ENCODE measurements at regions not wholly inside any gene's neighbourhood (a gene's known extent, or its start where the extent isn't known, plus 50 kb on each side); places are given as distances from the start of the nearest gene placed in this dataset.
A peak's percentile ranks its signal among the peaks of the same experiment; 100 is the strongest.
"Not testable (repeated sequence)": the region's sequence is repeated elsewhere in the genome, so short reads cannot be mapped to it uniquely, and the experiment has no call there.

DNA sequence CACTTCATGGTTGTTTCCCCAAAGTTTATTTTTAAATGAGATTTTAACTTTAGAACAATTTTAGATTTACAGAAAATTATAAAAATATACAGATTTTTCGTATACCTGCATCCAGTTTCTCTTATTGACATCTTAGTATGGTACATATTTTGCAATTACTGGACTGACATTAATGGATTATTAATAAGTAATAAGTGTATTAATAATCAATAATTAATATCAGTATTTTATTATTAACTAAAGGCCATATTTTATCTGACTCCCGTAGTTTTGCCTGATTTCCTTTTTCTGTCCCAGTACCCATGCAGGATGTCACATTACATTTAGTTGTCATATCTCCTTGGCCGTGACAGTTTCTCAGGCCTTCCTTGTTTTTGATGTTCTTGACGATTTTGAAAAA is 307.0 kb downstream of the C6orf118 start:
- DNase-seq, result no peak

DNA sequence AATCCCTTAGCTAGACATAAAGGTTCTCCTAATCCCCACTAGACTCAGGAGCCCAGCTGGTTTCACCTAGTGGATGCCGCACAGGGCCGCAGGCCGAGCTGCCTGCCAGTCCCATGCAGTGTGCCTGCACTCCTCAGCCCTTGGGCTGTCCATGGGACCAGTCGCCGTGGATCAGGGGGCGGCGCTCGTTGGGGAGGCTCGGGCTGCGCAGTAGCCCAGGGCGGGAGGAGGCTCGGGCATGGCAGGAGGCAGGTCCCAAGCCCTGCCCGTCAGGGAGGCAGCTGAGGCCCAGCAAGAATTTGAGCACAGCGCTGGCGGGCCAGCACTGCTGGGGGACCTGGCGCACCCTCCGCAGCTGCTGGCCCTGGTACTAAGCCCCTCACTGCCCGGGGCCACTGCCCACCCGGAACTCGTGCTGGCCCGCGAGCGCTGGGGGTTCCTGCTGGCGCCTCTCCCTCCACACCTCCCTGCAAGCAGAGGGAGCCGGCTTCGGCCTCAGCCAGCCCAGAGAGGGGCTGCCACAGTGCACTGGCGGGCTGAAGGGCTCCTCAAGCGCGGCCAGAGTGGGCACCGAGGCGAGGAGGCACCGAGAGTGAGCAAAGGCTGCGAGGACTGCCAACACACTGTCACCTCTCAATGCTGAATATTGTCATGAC is 307.8 kb downstream of the C6orf118 start:
- DNase-seq, result no peak

DNA sequence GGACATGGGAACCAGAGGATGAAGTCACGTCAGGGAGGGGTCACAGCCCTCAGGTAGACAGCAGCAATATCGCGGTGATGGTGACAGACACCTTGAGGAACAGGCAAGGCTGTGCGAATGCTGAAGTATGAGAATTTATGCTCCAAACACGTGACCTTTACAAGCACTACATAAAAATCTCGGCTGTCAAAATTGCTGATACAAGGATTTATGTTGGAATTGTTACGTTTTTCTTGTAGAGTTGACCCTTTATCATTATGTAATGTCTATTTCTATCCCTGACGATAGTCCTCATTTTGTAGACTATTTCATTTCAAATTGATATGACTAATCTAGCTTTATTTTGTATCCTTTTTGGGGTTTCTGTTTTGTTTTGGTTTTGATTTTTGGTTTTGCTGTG is 311.1 kb downstream of the C6orf118 start:
- no peak for DNase-seq

DNA sequence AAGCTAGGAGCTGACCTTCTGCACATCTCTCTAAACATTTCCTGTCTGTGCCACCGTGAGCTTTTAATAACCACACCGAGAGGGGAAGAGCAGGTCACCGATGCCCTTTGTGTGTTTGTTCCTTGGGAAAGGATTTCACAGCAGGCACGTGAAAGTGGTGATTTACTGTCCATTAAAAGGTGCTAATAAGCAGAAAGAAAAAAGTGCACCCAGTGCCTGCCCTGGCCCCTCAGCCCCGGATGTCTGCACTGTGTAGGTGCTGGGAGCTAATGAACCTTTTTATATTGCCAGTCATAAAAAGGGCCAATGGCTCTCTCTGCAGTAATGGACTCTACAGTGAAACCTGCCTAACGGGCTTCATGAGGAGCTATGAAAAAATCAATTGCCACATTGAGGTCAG is 312.6 kb downstream of the C6orf118 start:
- no peak for DNase-seq

DNA sequence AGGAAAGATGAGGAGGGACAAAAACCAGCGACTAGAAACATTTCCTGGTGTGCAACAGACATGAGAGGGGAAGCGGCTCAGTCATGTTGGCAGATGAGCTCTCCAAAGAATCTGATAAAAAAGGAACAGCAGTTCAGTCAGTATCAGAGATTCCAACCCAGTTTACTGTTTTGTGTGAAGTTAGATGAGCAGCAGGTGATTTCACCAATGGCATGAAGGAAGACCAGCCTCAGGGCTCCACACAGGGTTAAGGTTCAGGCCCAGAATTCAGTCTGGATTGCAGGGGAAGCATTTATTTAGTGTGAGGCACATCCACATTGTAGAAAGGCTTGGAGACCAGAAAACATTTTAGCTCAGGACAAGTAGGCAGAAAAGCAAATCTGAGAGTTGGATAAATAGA is 317.8 kb downstream of the C6orf118 start:
- DNase-seq, result no peak

DNA sequence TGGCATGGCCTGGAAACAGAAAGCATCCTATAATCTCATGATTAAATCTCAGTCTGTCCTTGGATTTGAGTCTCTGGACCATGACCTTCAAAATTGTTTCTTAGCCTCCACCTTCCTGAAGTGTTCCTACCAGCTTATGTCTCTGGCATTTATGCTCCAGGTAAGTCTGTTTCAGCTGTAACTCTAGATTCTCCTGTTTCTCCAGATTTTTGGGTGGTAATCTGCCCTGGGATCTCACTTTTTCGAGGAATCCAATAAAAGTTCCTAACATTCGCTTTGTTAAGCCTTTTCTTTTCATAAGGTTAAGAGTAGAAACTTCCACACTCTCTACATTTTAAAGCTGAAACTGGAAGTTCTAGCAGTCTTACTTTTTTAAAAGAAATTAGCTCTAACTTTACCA is 318.5 kb downstream of the C6orf118 start:
- no peak for DNase-seq

DNA sequence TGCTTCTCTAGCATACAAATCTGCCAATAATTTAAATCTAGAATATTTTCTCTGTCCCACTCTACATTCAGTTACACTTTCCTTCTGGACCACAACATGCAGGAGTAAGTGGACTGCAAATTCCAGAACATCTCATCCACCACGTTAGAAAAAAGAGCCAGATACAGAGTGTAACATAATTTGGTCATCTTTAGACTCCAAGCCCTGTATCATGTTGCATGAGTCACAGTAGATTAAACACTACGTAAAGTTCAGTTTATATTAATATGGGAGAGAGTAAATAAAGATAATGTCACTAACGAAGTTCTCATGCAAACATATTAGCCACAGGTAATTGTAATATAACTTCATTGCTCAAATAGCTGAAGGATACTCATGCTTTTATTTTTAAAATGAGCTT is 327.0 kb downstream of the C6orf118 start:
- no peak for DNase-seq

DNA sequence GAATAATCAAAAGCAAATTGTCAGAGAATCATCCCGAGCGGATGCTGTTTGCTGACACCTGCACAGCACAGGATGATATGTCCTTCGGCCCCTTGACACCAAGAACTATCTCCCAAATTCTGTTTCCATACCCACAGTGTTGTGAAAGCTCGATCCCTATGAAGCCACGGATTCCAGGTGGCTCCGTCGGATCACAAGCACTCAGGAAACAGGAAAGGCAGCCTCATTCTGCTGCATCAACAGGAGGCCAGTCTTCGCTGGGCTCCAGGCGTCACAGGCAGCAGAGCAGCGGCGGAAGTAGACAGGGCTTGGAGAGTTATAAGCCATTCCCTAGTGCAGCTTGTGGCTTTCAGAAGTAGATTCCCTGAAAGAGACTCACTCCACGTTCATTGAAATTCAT is 342.3 kb downstream of the C6orf118 start:
- no peak for DNase-seq

DNA sequence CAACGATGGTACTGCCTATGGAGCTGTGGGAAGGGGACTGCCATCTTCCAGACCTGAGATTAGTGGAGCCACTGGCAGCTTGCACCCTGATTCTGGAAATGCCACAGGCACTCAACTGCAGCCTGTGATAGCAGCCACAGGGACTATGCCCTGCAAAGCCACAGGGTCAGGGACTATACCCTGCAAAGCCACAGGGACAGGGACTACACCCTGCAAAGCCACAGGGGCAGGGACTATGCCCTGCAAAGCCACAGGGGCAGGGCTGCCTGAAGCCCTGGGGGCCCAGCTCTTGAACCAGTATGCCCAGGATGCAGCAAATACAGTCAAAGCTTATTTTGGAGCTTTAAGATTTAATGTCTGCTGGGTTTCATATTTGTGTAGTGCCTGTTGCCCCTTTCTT is 346.6 kb downstream of the C6orf118 start:
- DNase-seq, result no peak

DNA sequence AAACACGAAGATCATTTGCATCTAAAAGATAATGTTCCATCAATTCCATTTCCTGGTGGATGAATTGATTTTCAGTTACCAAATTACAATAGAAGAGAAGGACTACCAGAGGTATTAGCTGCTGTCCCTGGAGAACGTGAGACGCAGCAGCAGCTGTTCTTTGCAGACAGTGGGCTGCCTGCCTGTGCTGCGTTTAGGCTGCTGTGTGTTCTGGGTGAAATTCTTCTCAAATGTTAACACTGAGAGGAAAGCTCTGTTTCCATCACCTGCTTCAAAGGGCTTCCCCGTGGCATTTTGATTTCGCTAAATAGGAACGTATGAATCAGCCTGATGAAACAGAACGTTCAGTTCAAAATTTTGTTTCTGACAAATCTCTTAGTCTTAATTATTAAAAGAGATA is 362.2 kb downstream of the C6orf118 start:
- DNase-seq, result no peak

DNA sequence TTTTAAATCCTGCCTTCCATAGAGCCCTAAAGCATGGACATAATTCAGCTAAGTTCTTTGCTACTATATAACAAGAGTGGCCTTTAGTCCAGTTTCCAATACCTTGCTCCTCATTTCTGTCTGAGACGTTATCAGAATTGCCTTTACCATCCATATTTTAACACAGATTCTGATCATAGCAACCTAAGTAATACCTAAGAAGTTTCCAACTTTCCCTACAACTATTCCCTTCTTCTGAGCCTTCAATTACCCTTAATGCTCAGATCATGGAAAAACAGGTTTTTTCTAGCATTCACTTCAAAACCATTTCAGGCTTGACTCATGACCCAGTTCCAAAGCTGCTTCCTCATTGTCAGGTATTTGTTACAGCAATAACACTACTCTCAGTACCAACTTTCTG is 367.1 kb downstream of the C6orf118 start:
- no peak for DNase-seq

DNA sequence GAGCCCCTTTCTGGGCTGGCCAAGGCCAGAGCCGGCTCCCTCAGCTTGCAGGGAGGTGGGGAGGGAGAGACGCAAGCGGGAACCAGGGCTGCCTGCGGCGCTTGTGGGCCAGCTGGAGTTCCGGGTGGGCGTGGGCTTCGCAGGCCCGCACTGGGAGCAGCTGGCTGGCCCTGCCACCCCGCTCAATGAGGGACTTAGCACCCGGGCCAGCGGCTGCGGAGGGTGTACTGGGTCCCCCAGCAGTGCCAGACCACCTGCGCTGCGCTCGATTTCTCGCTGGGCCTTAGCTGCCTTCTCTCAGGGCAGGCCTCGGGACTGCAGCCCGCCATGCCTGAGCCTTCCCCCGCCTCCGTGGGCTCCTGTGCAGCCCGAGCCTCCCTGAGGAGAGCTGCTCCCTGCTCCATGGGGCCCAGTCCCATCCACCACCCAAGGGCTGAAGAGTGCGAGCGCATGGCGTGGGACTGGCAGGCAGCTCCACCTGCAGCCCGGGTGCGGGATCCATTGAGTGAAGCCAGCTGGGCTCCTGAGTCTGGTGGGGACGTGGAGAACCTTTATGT is 376.1 kb downstream of the C6orf118 start:
- DNase-seq, result not testable (repeated sequence)

DNA sequence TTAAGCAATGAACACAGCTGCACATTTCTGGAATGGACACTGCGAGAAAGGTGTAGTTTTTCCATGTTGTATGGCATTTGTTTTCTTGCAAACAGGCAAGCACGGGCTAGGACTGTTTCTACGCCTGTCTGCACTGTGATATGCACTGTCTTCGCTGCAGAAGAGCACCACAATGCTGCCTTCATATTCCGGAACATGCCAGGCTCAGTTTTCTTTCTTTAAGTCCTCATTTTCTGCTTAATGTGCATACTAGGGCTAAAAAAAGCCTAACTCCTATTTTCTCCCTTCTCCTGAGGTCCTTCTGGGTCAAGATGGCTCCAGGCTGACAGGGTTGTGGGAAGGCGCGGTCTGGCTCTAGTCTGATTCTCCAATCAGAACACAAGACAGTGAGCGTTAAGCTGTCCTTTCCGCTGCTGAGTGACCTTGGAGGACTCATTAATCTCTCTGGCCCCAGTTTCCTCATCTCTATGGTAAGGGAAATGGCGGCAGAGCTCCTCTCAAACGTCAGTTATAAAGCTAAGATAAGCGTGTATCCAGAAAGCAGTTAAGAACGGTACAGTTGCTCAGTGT is 379.9 kb downstream of the C6orf118 start:
- DNase-seq, result no peak

DNA sequence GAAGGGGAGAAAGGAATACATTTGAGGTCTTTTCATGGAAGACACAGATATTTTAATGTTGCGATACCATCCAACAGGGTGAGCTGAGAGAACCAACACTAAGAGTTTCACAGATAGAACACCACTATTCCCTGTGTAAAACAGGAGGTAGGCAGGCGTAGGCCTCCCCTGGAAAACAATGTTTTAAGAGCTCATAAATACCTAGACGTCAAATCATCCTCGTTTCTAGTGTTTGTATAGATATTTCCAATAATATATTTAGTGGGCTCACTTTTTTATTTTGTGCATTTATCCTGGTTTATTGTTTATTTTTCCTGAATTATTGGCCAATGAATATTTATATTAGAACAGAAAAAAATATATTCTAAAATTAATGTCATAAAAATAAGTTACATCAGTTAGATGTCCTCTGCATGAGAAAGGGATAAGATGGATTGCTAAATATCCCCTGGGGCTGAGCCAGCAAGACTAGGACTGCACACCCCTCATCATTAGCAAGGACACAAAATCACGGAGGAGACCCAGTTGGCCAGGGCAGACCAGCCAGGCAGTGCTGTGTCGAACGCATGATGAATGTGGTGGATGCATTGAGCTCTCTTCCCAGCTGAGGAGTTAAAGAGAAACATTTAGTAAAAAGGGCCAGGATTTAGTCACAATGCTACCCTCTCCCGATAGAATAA is 380.5 kb downstream of the C6orf118 start:
- no peak for DNase-seq

DNA sequence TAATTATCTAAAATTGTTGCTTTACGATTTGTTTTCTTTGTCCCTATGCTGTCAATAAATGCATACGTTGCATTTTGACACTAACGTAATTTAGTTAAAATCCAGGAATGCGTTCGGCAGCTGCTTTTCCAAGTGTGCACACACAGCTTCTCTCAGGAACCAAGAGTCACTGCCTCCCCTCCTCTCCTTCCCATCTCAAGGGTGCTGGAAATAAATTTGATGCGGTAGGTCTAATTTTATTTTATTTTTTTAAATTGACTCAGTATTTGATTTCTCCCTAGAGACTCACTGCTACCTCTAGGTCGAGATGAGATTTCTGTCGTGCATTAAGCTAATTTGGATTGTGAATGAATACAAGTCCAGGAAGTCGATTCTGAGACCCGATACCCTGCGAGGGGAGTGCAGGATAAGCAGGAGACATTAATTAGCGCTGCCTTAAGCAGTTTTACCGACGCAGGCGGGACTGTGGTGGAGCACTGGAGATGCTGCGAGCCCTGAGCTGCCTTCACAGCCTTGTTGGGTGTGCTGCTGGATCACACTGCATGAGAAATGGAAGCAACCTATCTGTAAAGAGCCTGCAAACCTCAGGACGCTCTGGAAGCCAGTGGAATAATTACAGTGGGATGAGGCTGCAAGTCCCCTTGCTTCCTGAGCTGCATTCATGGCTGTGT is 381.2 kb downstream of the C6orf118 start:
- no peak for DNase-seq

DNA sequence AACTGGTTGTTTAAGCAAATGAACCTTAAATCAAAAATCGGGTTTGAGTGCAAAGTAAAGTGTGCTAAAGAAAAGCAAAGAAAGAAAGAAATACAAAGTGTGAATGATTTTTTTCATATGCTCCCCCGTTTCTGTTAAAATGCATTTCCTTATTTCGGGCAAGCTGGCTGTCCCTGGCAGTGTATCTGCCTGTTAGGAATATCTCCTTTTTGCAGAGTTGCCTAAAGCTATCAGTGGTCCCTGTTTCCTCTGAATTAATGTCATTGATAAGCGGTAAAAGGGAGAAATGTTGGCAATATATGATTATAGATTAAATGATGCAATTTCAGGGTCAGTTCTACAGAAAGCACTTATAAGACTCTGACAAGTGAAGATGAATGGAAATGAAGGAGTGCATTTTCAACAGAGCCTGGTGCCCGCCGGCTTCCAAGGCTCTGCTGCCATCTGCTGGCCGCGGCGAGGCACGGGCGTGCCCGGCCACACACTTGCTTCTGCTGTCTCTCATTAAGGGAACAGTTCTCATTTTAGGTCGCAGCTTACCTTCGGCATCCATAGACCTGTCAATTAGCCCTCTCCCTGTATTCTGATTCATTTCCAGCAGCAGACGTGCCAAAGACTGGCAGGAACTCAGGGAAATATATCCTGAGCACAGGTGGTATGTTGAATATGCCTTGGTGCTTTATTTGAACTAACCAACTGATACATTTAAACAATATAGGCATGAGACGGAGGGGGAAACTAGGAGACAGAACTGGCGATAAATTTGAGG is 381.9 kb downstream of the C6orf118 start:
- peak; percentile 50 for DNase-seq

DNA sequence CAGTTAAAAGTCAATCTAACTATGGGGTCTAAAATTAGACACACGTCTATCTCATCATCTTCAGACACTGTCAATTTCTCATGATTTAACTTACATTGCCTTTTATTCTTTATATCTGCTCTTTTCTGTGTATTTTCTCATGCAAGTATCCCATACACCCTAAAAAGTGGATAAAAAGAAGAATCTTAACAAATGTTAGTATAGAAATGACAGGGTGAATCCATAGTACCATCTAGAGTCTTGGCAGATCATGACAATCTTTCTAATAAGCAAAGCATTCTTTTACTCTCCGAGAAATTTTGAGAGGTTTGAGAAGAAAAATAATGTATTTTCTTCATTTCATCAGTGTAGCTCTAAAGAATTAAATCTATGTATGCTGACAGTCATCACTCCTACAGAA is 382.7 kb downstream of the C6orf118 start:
- DNase-seq, result peak; percentile 7

DNA sequence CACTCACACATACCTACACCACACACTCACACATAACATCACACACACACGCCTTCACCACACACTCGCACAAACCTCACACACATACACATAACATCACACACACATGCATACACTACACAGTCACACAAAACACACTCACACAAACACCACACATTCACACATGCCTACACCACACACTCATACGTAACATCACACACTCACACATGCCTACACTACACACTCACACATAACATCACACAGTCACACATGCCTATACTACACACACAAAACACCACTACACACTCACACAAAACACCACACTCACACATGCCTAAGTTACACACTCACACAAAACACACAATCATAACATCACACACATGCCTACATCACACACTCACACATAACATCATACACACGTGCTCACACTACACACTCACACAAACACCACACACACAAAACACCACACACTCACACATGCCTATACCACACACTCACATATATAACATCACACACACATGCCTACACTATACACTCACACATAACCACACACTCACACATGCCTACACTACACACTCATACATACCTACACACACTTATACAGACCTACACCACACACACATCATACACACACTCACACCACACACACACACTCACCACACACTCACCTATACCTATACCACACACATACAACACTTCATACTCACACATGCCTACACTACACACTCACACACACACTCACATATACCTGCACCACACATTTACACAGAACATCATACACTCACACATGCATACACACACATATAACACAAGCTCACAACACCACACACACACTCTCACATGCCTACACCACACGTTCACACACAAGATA is 383.5 kb downstream of the C6orf118 start:
- DNase-seq, result no peak

DNA sequence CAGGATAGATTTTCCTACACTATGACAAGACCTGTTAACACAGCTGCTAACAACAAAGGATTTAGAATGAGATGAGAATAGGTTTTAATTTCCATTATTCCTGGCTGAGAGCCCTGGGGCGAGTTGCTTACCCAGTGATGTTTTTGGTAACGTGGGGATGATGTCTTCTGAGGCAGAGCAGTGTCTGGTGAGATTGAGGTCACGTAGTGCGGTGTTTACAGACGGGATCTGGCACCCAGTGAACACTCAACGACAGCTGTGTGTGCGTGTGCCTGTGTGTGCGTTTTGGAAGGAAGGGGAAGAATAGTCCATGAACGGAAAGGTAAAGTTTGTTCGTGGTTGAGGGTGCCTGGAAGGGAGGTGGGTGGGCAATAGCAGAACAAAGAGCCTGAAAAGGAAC is 384.7 kb downstream of the C6orf118 start:
- DNase-seq, result no peak

DNA sequence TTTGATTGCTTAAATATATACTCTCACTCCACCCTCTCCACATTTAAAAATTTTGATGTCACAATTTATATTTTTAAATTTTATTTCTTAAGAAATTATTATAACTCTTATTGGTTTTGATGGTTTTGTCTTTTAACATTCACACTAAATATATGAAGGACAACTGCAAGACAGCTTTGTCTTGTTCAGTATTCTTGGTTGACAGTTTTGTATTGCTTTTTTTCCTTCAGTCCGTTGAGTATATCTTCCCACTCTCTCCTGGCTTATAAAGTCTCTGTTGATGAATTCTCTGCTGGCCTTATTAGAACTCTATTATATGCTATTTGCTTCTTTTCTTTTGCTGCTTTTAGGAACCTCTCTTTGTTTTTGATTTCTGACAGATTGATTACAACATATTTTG is 392.2 kb downstream of the C6orf118 start:
- no peak for DNase-seq

DNA sequence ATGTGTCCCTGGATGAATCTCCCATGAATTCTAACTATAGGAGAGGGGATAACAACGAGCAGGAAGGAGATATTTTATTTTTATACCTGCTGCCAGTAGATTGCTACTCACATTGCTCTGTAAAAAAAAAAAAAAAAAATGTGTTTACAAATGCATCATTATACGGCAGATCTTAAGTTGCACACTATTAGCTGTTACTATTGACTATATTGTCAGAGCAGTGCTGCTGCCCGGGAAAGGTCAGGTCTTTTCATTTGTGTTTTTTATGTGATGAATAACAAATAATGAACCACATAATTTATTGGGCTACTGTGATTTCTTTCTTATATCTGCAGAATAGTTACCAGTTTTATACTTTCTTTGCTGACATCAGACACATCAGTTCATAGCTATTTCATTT is 393.3 kb downstream of the C6orf118 start:
- DNase-seq, result no peak
